Suppressor macrophage (primary cell): ENCODE measurements at regions not wholly inside any gene's neighbourhood (a gene's known extent, or its start where the extent isn't known, plus 50 kb on each side); places are given as distances from the start of the nearest gene placed in this dataset.

Experiments
- DNase-seq, 4 experiments: peaks; one replicate each; pipeline ENCODE4 v3.0.0-alpha.2; 2020 to 2022

GRCh38 chr19:31717269-31717923 is 368.2 kb upstream of the TSHZ3 start:
- no peak for DNase-seq

DNA sequence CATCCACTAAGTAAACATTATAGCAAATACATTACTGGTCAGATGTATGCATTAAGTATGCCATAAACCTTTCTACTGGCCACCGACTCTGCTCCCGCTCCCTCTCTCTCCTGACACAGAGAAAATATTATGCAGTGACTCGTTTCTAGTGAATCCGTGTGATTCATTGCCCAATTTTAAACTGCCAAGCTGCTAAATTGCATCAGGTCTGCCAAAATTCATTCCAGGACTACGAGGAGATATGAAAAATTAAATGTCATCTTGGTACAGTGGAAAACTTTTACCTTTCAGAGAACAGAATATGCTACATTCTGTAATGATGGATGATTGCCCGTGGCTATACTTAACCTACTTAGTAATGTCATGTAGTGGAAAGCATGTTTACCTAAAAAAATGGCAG is 368.8 kb upstream of the TSHZ3 start:
- no peak for DNase-seq

DNA sequence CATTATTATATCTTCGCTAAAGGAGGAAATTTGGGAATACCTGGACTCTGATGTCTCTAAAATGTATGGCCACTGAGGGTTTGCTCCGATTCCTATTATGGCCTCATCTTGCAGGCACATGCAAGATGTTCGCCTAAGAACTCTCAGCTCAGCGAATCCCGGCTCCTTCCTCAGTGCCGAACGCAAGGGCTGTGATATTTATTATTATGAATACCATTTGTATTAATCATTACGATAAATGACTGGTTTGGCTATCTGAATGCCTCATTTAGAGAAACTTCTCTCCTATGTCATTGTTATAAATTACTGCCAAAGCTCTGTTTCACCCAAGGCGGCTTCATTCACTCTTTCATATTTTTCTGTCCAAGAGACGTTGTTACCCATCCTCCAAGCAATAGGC is 369.7 kb upstream of the TSHZ3 start:
- DNase-seq: no peak

- DNase-seq: no peak
These were observed 373.9 kb upstream of the TSHZ3 start for GRCh38 chr19:31723101-31723500.

DNA sequence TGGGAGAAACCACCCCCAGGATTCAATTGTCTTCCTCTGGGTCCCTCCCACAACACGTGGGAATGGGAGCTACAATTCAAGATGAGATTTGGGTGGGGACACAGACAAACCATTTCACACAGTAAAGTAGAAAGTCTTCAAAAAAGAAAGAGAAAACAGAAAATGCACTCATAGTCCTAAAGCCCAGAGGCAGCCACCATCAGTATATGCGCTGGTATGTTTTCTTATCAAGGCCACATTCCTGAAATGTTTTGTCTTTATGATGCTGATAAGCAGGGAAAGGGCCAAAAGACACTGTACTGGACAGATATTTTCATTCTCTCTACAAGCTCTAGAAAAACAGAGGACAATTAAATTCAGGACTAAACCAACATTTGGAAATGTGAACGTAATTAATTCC is 375.8 kb upstream of the TSHZ3 start:
- DNase-seq: no peak

- no peak for DNase-seq
These were observed 378.3 kb upstream of the TSHZ3 start for GRCh38 chr19:31727536-31727935.

GRCh38 chr19:31730270-31730669 is 381.0 kb upstream of the TSHZ3 start:
- no peak for DNase-seq

GRCh38 chr19:31733591-31733990 is 384.4 kb upstream of the TSHZ3 start:
- DNase-seq: no peak

DNA sequence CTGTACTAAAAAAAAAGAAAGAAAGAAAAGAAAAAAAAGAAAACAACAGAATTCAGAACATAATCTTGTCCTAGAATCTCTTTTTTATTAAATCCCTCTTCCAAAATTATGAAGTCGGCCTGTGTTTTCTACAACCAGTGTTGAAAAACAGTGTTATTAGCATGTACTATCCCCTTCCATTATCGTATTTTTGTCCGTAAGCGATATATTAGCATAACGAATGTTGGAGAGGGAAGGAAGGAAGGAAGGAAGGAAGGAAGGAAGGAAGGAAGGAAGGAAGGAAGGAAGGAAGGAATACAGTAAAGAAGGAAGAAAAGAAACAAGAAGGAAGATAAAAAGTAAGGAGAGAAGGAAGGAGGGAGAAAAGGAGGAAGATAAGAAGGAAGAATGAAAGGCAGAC is 393.0 kb upstream of the TSHZ3 start:
- no peak for DNase-seq

GRCh38 chr19:31745731-31746130 is 396.5 kb upstream of the TSHZ3 start:
- no peak for DNase-seq

DNA sequence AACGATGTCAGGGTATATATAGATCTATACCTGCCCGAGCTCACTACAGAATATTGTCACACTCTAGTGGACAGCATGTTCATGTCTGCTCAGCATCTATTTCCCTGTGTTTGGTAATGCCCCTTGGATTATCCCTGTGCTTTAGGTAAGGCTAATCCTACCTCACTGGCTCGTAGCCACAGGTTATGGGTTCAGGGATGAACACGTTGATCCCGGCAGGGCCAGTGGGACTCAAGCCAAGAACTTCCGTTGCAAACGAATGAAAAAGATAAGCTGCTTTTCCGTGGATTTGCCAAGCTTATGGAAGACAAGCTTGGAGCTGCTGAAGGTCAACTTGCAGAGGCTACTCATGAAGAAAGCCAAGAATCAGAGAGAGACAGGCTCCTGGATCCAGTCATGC is 400.0 kb upstream of the TSHZ3 start:
- no peak for DNase-seq

- DNase-seq: no peak
These were observed 410.1 kb upstream of the TSHZ3 start for GRCh38 chr19:31759359-31759758.

- DNase-seq: no peak
These were observed 412.2 kb upstream of the TSHZ3 start for GRCh38 chr19:31761281-31761913.

- DNase-seq: peak in 3 of 4 experiments; percentile 2 to 24 (median 4)
These were observed 421.0 kb upstream of the TSHZ3 start for GRCh38 chr19:31770223-31770622.

DNA sequence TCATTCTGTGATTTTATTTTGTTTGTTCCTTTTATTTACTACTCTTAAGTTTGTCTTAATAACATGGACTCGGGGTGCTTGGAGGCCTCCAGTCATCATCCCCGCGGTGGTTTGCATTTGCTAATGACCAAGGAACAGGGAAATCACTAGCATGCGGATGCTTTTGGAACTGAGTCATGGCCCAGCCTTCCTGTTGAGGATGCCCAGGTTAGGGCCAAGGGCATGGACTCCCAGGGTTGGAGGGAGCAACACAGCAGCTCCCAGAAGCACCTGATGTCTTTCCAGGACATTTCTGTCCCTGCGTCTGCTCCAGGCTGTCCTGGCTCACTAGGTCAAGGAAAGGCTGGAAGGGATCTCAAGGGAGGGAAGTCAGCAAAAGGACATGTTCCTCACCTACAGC is 423.7 kb upstream of the TSHZ3 start:
- no peak for DNase-seq

GRCh38 chr19:31781542-31781941 is 432.3 kb upstream of the TSHZ3 start:
- no peak for DNase-seq

DNA sequence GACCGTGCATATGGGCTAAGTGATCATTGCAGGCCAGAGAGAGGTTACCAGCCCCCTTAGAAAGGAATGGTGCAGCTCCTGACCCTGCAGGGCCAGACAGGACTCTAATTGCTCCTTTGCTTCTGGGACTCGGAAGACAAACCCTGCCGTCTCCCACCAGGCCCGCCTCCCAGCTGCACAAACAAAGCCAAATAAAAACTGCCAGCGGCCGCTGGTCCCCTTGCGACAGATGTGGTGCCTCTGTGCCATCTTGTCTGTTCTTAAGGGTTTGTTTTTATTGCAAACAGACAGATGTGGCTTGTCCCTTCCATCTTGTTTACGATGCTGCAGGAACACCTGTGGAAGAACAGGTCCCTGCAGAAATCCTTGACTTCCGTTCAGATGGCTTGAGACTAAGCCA is 434.4 kb upstream of the TSHZ3 start:
- no peak for DNase-seq

DNA sequence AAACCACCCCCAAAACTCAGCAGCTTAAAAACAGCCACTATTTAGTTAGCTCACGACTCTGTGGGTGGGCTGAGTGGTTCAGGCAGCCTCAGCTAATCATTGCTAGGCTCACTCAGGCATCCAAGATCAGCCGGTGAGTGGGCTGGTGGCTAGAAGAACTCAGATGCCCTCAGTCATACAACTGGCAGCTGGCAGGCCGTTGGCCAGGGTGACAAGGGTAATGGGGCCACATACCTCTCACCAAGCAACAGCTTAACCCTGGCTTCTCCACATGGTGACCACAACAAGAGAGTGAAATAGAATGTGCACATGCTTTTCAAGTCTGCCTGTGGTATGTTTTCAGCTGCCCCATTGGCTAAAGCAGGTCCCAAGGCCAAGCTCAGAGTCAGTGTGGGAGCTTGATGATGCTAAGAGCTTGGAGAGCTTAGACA is 435.4 kb upstream of the TSHZ3 start:
- no peak for DNase-seq

DNA sequence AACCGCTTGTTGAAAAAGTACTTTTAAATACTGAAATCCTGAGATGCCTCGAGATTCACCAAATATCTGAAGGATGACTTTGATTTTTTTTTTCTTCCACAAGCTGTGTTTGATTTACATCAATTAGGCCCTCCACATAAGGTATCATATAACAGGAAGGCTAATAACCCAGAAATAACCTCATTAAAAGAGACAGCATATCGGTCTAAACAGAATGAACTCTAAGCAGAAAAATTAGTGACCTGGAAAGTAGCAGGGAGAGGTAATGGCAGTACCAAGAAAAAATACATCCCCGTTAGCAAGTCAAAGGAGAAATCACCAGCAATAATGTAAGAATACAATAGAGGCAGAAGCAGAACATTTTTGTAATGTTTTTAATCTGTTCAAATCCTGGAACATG is 452.4 kb upstream of the TSHZ3 start:
- no peak for DNase-seq

DNA sequence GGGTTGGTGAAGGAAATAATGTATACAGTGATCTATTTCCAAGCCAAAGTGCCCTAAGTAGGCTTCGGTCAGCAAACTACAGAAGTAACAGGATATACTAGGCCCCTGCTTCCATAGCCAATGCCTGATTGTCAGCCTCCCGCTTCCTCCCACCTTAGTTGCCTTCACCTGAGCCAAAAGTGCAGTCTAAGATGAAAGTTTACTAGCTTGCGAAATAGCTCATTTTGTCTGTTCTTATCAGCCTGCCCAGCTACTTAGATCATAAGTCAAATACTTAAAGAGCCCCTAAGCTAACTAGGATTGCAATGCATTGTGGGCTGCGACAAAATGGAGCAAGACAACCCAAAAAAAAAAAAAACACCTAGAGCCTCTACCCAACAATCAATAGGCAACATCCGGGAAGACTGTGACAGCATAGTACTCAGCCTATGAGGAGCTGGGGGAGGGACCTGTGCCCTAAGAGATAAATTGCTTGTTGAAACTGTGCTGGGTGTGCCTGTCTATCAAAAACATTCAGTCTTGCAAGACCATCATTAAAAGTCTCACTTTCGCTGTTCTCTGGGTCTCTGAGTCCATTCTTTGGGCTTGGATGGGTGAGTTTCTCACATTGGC is 454.7 kb upstream of the TSHZ3 start:
- DNase-seq: no peak

GRCh38 chr19:31804668-31805067 is 455.4 kb upstream of the TSHZ3 start:
- no peak for DNase-seq

DNA sequence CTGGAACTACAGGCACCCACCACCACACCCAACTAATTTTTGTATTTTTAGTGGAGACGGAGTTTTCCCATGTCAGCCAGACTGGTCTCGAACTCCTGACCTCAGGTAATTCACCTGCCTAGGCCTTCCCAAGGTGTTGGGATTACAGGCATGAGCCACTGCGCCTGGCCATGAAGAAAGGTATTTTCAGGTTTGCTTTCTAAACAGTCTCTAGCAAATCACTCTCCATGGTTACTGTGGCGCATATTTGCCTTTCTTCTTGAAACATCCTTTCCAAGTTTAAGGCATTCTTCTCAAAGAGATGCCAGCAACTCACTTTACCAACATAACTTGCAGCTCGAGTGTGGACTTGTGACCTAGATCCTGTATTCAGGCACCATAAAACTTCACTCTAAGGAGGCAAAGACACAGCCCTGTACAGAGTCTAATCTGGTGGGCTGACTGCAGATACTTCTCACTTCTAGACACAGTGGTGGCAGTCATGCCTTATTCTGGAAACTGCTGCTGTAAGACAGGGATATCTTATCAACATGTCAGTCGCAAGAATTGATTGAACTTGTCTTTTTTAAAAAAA is 461.4 kb upstream of the TSHZ3 start:
- no peak for DNase-seq

GRCh38 chr19:31817971-31818797 is 468.9 kb upstream of the TSHZ3 start:
- no peak for DNase-seq
